ENCODE measurements at regions not wholly inside any gene's neighbourhood (a gene's known extent, or its start where the extent isn't known, plus 50 kb on each side); places are given as distances from the start of the nearest gene placed in this dataset.

GRCh38 chr6:56891754-56892153, 63.2 kb upstream of the BEND6 start:
- TF ChIP-seq CTCF (IDR thresholded peaks at IDR 0.05; ENCODE audit: insufficient read depth, low read length), result no peak
- TF ChIP-seq GABPA (IDR thresholded peaks at IDR 0.05; ENCODE audit: low read depth), result no peak
- TF ChIP-seq POLR2AphosphoS5 (IDR thresholded peaks at IDR 0.05; ENCODE audit: low read depth), result no peak
- no peak for TF ChIP-seq REST (IDR thresholded peaks at IDR 0.05; ENCODE audit: insufficient replicate concordance, low read depth)
- TF ChIP-seq SPI1 (IDR thresholded peaks at IDR 0.05; ENCODE audit: borderline replicate concordance, low read depth), result no peak
